SK-N-SH treated with all-trans-retinoic acid at 6 μM for 48 hours (cell line): ENCODE measurements at regions not wholly inside any gene's neighbourhood (a gene's known extent, or its start where the extent isn't known, plus 50 kb on each side); places are given as distances from the start of the nearest gene placed in this dataset.

ENCODE experiments used
- RARB ChIP-seq: fragments of 250-450 bp; sonication (Bioruptor Pico); IDR thresholded peaks from 2 replicates; pipeline ENCODE4 v1.8.0; 2021; ENCODE audit warnings: mild to moderate bottlenecking, moderate library complexity
- ZC3H10 ChIP-seq: fragments of 250-450 bp; sonication (Bioruptor Pico); IDR thresholded peaks from 2 replicates; pipeline ENCODE4 v1.5.1; 2021; ENCODE audit warnings: mild to moderate bottlenecking, moderate library complexity
- TF ChIP-seq, protein P1 (sequence below): fragments of 250-450 bp; sonication (Bioruptor Pico); IDR thresholded peaks from 2 replicates; pipeline ENCODE4 v1.5.1; 2021; ENCODE audit warnings: mild to moderate bottlenecking, moderate library complexity
- TF ChIP-seq, protein P2 (sequence below): fragments of 250-450 bp; sonication (Bioruptor Pico); IDR thresholded peaks from 2 replicates; pipeline ENCODE4 v1.8.0; 2020; ENCODE audit warnings: mild to moderate bottlenecking, moderate library complexity, borderline replicate concordance

DNA sequence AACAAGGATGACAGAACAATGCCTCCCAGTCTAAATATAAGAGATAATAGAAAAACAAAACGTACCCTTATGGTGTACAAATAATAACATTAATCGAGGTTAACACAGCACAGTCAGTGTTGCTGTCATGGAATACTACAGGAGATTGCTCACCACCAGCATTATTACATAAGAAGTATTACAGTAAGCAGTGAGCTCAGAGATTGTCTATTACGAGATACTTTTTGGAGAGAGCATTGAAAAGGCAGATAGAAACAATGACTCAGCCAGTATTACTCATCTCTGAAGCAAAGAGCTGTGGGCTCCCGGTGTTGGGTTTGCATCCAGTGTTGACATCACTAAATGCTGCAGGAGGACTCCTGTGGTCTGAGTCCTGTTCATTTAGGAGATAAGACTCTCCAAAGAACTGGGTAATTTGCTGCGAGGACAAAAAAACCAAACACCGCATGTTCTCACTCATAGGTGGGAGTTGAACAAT is 191.9 kb upstream of the SEMA6A start:
- TF ChIP-seq ZC3H10 (CRISPR knock-in tag) (no peak), RARB (CRISPR knock-in tag) (no peak)
- TF ChIP-seq, protein P1, sequence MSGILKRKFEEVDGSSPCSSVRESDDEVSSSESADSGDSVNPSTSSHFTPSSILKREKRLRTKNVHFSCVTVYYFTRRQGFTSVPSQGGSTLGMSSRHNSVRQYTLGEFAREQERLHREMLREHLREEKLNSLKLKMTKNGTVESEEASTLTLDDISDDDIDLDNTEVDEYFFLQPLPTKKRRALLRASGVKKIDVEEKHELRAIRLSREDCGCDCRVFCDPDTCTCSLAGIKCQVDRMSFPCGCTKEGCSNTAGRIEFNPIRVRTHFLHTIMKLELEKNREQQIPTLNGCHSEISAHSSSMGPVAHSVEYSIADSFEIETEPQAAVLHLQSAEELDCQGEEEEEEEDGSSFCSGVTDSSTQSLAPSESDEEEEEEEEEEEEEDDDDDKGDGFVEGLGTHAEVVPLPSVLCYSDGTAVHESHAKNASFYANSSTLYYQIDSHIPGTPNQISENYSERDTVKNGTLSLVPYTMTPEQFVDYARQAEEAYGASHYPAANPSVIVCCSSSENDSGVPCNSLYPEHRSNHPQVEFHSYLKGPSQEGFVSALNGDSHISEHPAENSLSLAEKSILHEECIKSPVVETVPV (CRISPR knock-in tag): no peak
- TF ChIP-seq, protein P2, sequence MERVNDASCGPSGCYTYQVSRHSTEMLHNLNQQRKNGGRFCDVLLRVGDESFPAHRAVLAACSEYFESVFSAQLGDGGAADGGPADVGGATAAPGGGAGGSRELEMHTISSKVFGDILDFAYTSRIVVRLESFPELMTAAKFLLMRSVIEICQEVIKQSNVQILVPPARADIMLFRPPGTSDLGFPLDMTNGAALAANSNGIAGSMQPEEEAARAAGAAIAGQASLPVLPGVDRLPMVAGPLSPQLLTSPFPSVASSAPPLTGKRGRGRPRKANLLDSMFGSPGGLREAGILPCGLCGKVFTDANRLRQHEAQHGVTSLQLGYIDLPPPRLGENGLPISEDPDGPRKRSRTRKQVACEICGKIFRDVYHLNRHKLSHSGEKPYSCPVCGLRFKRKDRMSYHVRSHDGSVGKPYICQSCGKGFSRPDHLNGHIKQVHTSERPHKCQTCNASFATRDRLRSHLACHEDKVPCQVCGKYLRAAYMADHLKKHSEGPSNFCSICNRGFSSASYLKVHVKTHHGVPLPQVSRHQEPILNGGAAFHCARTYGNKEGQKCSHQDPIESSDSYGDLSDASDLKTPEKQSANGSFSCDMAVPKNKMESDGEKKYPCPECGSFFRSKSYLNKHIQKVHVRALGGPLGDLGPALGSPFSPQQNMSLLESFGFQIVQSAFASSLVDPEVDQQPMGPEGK: no peak
